SK-N-SH (cell line): ENCODE measurements at regions not wholly inside any gene's neighbourhood (a gene's known extent, or its start where the extent isn't known, plus 50 kb on each side); places are given as distances from the start of the nearest gene placed in this dataset.

Experiments used
- CTCF ChIA-PET: fragments of 300-600, 350-600 bp; formaldehyde crosslinking; extraction: SDS; loops from one replicate; lab custom pipeline; 2021; lab: Yijun Ruan, JAX
- POLR2A ChIA-PET: fragments of 350-600 bp; sonication (Branson Sonifier 250); formaldehyde crosslinking; extraction: SDS; loops from one replicate; lab custom pipeline; 2020; ENCODE audit warnings: antibody characterized with exemption, inconsistent platforms; lab: Yijun Ruan, JAX
- DNase-seq: peaks from one replicate; pipeline ENCODE4 v3.0.0; 2012
- H2AFZ ChIP-seq: fragments of 200-600 bp; sonication (generic); 2 replicates; pipeline ENCODE4 v1.8.1; 2016; ENCODE audit warnings: antibody characterized with exemption, mild to moderate bottlenecking, low read depth
- H3F3A ChIP-seq: fragments of 200-600 bp; sonication (generic); replicated peaks from 2 replicates; pipeline ENCODE3; 2016; ENCODE audit warnings: antibody characterized with exemption, mild to moderate bottlenecking; ENCODE audit not compliant: insufficient read depth
- H3K27ac ChIP-seq, 2 experiments: fragments of 200-500 bp in 1 of 2; fragments of 200-600 bp in 1 of 2; sonication (Bioruptor generic) in 1 of 2; sonication (generic), shearing (Covaris generic) in 1 of 2; 2 replicates each; pipeline versions ENCODE4 v1.5.1 to v1.6.1; 2014 to 2016; ENCODE audit warnings: low read depth in 2 of 2, inconsistent platforms in 1 of 2, low read length in 1 of 2, mild to moderate bottlenecking in 1 of 2, mixed read lengths in 1 of 2
- H3K27me3 ChIP-seq: fragments of 200-600 bp; sonication (generic), shearing (Covaris generic); 2 replicates; pipeline ENCODE4 v1.6.1; 2016; ENCODE audit warnings: mixed run types; ENCODE audit not compliant: insufficient read depth
- H3K36me3 ChIP-seq, 2 experiments: fragments of 200-500 bp in 1 of 2; fragments of 200-600 bp in 1 of 2; sonication (Bioruptor generic) in 1 of 2; sonication (generic) in 1 of 2; replicated peaks in 1 of 2; 2 replicates each; pipeline versions ENCODE3 to v1.5.1; 2014 to 2016; ENCODE audit warnings: low read length in 1 of 2, mild to moderate bottlenecking in 1 of 2; ENCODE audit not compliant: insufficient read depth in 2 of 2, control insufficient read depth in 1 of 2
- H3K4me1 ChIP-seq, 2 experiments: fragments of 200-500 bp in 1 of 2; fragments of 200-600 bp in 1 of 2; sonication (Bioruptor generic) in 1 of 2; sonication (generic), shearing (Covaris generic) in 1 of 2; 2 replicates each; pipeline versions ENCODE4 v1.5.1 to v1.6.1; 2014 to 2016; ENCODE audit warnings: low read depth in 1 of 2, low read length in 1 of 2, mixed run types in 1 of 2; ENCODE audit not compliant: insufficient read depth in 2 of 2, control insufficient read depth in 1 of 2
- H3K4me2 ChIP-seq: fragments of 200-600 bp; sonication (generic), shearing (Covaris generic); 2 replicates; pipeline ENCODE4 v1.6.1; 2017; ENCODE audit warnings: mixed run types
- H3K4me3 ChIP-seq, 2 experiments: fragments of 200-500 bp in 1 of 2; fragments of 200-600 bp in 1 of 2; sonication (Bioruptor generic) in 1 of 2; sonication (generic), shearing (Covaris generic) in 1 of 2; 2 replicates each; pipeline versions ENCODE4 v1.5.1 to v1.8.1; 2014 to 2016; ENCODE audit warnings: low read depth in 2 of 2, inconsistent platforms in 1 of 2, low read length in 1 of 2, mild to moderate bottlenecking in 1 of 2, mixed read lengths in 1 of 2, moderate library complexity in 1 of 2
- H3K79me2 ChIP-seq: fragments of 200-600 bp; sonication (generic); 2 replicates; pipeline ENCODE4 v1.8.1; 2017; ENCODE audit warnings: mild to moderate bottlenecking; ENCODE audit not compliant: insufficient read depth
- H3K9ac ChIP-seq: fragments of 200-600 bp; sonication (generic); 2 replicates; pipeline ENCODE4 v1.6.1; 2017; ENCODE audit warnings: mixed run types
- H3K9me2 ChIP-seq: fragments of 200-600 bp; sonication (generic); 2 replicates; pipeline ENCODE4 v1.6.1; 2017; ENCODE audit warnings: mixed run types
- H3K9me3 ChIP-seq: fragments of 200-600 bp; sonication (generic); 2 replicates; pipeline ENCODE4 v1.6.1; 2017; ENCODE audit warnings: mixed run types, mild to moderate bottlenecking, moderate library complexity
- H4K20me1 ChIP-seq: fragments of 200-600 bp; sonication (generic); 2 replicates; pipeline ENCODE4 v1.6.1; 2017; ENCODE audit warnings: mild to moderate bottlenecking, mixed run types; ENCODE audit not compliant: insufficient read depth
- ELF1 ChIP-seq: IDR thresholded peaks from 2 replicates; pipeline ENCODE4 v1.4.0; 2012
- EP300 ChIP-seq, 2 experiments: IDR thresholded peaks; 2 replicates each; pipeline versions ENCODE4 v1.4.0 to v1.6.1; 2012; ENCODE audit warnings: borderline replicate concordance in 1 of 2, low read depth in 1 of 2, low read length in 1 of 2
- FOSL2 ChIP-seq: IDR thresholded peaks from 2 replicates; pipeline ENCODE4 v1.4.0; 2012; ENCODE audit warnings: low read depth, mild to moderate bottlenecking, moderate library complexity, borderline replicate concordance
- FOXJ3 ChIP-seq: sonication (generic); formaldehyde crosslinking; IDR thresholded peaks from 2 replicates; pipeline ENCODE4 v1.5.1; 2020; ENCODE audit warnings: mild to moderate bottlenecking, missing genetic modification reagents
- GABPA ChIP-seq: IDR thresholded peaks from 2 replicates; pipeline ENCODE4 v1.4.0; 2012; ENCODE audit warnings: low read depth, mild to moderate bottlenecking
- GATA2 ChIP-seq: sonication (generic); formaldehyde crosslinking; IDR thresholded peaks from 2 replicates; pipeline ENCODE4 v1.5.0; 2020; ENCODE audit warnings: mild to moderate bottlenecking, missing genetic modification reagents
- JUND ChIP-seq: IDR thresholded peaks from 2 replicates; pipeline ENCODE4 v1.4.0; 2012
- MEF2A ChIP-seq: IDR thresholded peaks from 2 replicates; pipeline ENCODE4 v1.4.0; 2012; ENCODE audit warnings: low read depth, borderline replicate concordance
- NFIC ChIP-seq: IDR thresholded peaks from 2 replicates; pipeline ENCODE4 v1.4.0; 2012; ENCODE audit warnings: borderline replicate concordance
- POLR2AphosphoS5 ChIP-seq: IDR thresholded peaks from 2 replicates; pipeline ENCODE4 v1.6.1; 2012; ENCODE audit warnings: low read depth, low read length
- RAD21 ChIP-seq: IDR thresholded peaks from 2 replicates; pipeline ENCODE4 v1.6.1; 2012; ENCODE audit warnings: mild to moderate bottlenecking, low read length
- RCOR1 ChIP-seq: fragments of 150-350 bp; IDR thresholded peaks from 2 replicates; pipeline ENCODE4 v1.6.1; 2017; ENCODE audit warnings: antibody characterized with exemption, low read length
- RXRA ChIP-seq: IDR thresholded peaks from 2 replicates; pipeline ENCODE4 v1.4.0; 2012; ENCODE audit warnings: low read depth, mild to moderate bottlenecking, borderline replicate concordance
- TCF12 ChIP-seq: IDR thresholded peaks from 2 replicates; pipeline ENCODE4 v1.4.0; 2012
- YY1 ChIP-seq: IDR thresholded peaks from 2 replicates; pipeline ENCODE4 v1.4.0; 2012; ENCODE audit warnings: low read depth, mild to moderate bottlenecking
- WGBS: methylation state at CpG from one replicate; pipeline ENCODE4 v1.1.6; 2017; ENCODE audit warnings: low lambda C conversion rate; 5-methylcytosine and 5-hydroxymethylcytosine counted together
- TF ChIP-seq, protein P1 (sequence below): IDR thresholded peaks from 2 replicates; pipeline ENCODE4 v1.4.0; 2012; ENCODE audit warnings: low read depth, borderline replicate concordance
- TF ChIP-seq, protein P2 (sequence below): IDR thresholded peaks from 2 replicates; pipeline ENCODE4 v1.6.1; 2012; ENCODE audit warnings: mild to moderate bottlenecking, low read depth, low read length, moderate library complexity
- TF ChIP-seq, protein P3 (sequence below): IDR thresholded peaks from 2 replicates; pipeline ENCODE4 v1.4.0; 2012; ENCODE audit warnings: low read depth

DNA sequence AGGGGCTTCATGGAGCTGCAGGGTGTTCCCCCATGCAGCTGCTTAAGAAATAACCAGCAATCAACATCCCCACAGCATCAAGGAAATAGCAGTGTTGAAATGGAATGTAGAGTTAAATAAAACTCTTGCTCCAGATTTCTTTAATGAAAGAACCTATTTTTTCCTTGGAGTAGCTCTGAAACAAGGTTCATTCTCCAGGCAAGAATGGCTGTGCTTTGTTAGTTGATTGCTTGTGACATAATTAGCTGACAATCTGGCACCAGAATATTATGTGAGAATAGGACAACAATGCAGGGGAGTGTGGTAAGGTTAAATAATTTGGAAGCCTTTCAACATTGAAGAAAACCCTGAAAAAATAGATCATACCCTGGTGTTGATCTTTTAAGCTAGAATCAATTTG is 254.2 kb upstream of the RRP15 start:
- H3K9me2 ChIP-seq: no peaks in the 10 kb centered on the region
- ChIA-PET POLR2A (no interaction called here), CTCF (interaction anchor here (1.3 to 2.2 kb wide), 2 partner anchors 20 to 67 kb away, joined by 4 to 5 read pairs; no protein-coding TSS in a partner anchor)
- H3K4me3 ChIP-seq: no peak overlapping the region
- H3K27ac ChIP-seq: peak overlapping the region in 1 of 2 experiments; percentile 28; a peak in 1 of 4 replicates
- H3K9ac ChIP-seq: no peak overlapping the region
- no peak overlapping the region for H3K4me2 ChIP-seq
- no peaks in the 10 kb centered on the region for H3K27me3 ChIP-seq
- no peak for TF ChIP-seq RXRA
- no peak for TF ChIP-seq FOSL2
- TF ChIP-seq, protein P1, sequence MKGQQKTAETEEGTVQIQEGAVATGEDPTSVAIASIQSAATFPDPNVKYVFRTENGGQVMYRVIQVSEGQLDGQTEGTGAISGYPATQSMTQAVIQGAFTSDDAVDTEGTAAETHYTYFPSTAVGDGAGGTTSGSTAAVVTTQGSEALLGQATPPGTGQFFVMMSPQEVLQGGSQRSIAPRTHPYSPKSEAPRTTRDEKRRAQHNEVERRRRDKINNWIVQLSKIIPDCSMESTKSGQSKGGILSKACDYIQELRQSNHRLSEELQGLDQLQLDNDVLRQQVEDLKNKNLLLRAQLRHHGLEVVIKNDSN: no peak
- TF ChIP-seq EP300 (IDR thresholded peaks at IDR 0.05; ENCODE audit: borderline replicate concordance in 1 of 2, low read depth in 1 of 2, low read length in 1 of 2): no peak
- TF ChIP-seq, protein P2, sequence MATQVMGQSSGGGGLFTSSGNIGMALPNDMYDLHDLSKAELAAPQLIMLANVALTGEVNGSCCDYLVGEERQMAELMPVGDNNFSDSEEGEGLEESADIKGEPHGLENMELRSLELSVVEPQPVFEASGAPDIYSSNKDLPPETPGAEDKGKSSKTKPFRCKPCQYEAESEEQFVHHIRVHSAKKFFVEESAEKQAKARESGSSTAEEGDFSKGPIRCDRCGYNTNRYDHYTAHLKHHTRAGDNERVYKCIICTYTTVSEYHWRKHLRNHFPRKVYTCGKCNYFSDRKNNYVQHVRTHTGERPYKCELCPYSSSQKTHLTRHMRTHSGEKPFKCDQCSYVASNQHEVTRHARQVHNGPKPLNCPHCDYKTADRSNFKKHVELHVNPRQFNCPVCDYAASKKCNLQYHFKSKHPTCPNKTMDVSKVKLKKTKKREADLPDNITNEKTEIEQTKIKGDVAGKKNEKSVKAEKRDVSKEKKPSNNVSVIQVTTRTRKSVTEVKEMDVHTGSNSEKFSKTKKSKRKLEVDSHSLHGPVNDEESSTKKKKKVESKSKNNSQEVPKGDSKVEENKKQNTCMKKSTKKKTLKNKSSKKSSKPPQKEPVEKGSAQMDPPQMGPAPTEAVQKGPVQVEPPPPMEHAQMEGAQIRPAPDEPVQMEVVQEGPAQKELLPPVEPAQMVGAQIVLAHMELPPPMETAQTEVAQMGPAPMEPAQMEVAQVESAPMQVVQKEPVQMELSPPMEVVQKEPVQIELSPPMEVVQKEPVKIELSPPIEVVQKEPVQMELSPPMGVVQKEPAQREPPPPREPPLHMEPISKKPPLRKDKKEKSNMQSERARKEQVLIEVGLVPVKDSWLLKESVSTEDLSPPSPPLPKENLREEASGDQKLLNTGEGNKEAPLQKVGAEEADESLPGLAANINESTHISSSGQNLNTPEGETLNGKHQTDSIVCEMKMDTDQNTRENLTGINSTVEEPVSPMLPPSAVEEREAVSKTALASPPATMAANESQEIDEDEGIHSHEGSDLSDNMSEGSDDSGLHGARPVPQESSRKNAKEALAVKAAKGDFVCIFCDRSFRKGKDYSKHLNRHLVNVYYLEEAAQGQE: no peak
- no peak for TF ChIP-seq JUND
- no peak for TF ChIP-seq RCOR1
- no peak for TF ChIP-seq YY1
- TF ChIP-seq RAD21: no peak
- no peak for TF ChIP-seq NFIC
- no peak for TF ChIP-seq POLR2AphosphoS5
- no peak for TF ChIP-seq MEF2A
- no peak for TF ChIP-seq FOXJ3 (CRISPR knock-in tag)
- TF ChIP-seq ELF1: no peak
- no peaks in the 10 kb centered on the region for H3K79me2 ChIP-seq
- DNase-seq: no peak
- H3K9me3 ChIP-seq: no peaks in the 10 kb centered on the region
- no peaks in the 10 kb centered on the region for H4K20me1 ChIP-seq
- H3F3A ChIP-seq: no peaks in the 10 kb centered on the region
- no peaks in the 10 kb centered on the region for H3K36me3 ChIP-seq
- no peaks in the 10 kb centered on the region; a peak in 1 of 4 replicates for H3K4me1 ChIP-seq
- 0 out of 2 replicates have a peak overlapping the region, but pooled peaks have one; percentile 53 for H2AFZ ChIP-seq

DNA sequence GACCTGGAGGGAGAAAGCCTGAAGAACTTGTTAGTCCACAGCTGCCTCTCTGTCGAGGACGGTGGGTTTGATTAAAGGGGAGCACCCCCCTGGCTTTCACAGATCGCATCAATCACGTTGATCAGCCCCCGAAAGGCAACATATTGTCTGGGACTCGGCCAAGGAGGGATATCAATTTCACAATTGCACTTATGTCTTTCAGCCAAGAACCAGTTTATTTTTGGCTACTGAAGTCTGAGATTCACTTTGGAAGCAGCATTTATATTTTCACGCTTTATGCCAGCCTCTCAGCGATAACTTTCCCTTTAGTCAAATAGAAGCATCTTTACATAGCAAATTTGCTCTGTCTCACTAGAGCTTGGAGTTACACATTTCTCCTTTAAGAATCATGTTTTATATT is 253.2 kb upstream of the RRP15 start:
- POLR2A ChIA-PET: no interaction called here
- H3F3A ChIP-seq: no peaks in the 10 kb centered on the region
- no peak overlapping the region for H3K27ac ChIP-seq
- TF ChIP-seq RXRA: no peak
- no peak for TF ChIP-seq TCF12
- TF ChIP-seq RCOR1: no peak
- no peak for TF ChIP-seq GATA2
- no peak for TF ChIP-seq NFIC
- no peak for TF ChIP-seq GABPA
- TF ChIP-seq, protein P2: no peak
- TF ChIP-seq, protein P3, sequence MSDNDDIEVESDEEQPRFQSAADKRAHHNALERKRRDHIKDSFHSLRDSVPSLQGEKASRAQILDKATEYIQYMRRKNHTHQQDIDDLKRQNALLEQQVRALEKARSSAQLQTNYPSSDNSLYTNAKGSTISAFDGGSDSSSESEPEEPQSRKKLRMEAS: no peak
- TF ChIP-seq, all 33 proteins: peak for 0
- no peak overlapping the region for H3K4me3 ChIP-seq
- H3K9me2 ChIP-seq: no peaks in the 10 kb centered on the region
- H2AFZ ChIP-seq: peak overlapping the region; percentile 53; the same call in 1 of the 2 replicates
- H3K79me2 ChIP-seq: no peaks in the 10 kb centered on the region
- WGBS: 65% methylated on average over 8 of the region's 8 CpGs
- H4K20me1 ChIP-seq: no peaks in the 10 kb centered on the region
- no peaks in the 10 kb centered on the region; a peak in 1 of 4 replicates for H3K4me1 ChIP-seq
- H3K36me3 ChIP-seq: no peaks in the 10 kb centered on the region
- no peaks in the 10 kb centered on the region for H3K27me3 ChIP-seq
- H3K9me3 ChIP-seq: no peaks in the 10 kb centered on the region
- no peak overlapping the region for H3K4me2 ChIP-seq
- no peak overlapping the region for H3K9ac ChIP-seq
- CTCF ChIA-PET: interaction anchor here (1.3 to 2.2 kb wide), 2 partner anchors 19 to 68 kb away, joined by 4 to 5 read pairs; no protein-coding TSS in a partner anchor
- no peak for DNase-seq
